DND-41 (cell line): ENCODE measurements at regions not wholly inside any gene's neighbourhood (a gene's known extent, or its start where the extent isn't known, plus 50 kb on each side); places are given as distances from the start of the nearest gene placed in this dataset.

Source experiments
- EZH2 ChIP-seq: IDR thresholded peaks from 3 replicates; pipeline ENCODE4 v1.6.1; 2012; ENCODE audit warnings: borderline replicate concordance, low read depth, mild to moderate bottlenecking, moderate library complexity, low read length, inconsistent platforms; ENCODE audit not compliant: severe bottlenecking
- TF ChIP-seq, protein P1 (sequence below): IDR thresholded peaks from 2 replicates; pipeline ENCODE4 v1.5.1; 2012; ENCODE audit warnings: borderline replicate concordance, low read length, moderate library complexity, mild to moderate bottlenecking; ENCODE audit not compliant: poor library complexity, severe bottlenecking; ENCODE audit errors: extremely low read depth

- TF ChIP-seq, protein P1, sequence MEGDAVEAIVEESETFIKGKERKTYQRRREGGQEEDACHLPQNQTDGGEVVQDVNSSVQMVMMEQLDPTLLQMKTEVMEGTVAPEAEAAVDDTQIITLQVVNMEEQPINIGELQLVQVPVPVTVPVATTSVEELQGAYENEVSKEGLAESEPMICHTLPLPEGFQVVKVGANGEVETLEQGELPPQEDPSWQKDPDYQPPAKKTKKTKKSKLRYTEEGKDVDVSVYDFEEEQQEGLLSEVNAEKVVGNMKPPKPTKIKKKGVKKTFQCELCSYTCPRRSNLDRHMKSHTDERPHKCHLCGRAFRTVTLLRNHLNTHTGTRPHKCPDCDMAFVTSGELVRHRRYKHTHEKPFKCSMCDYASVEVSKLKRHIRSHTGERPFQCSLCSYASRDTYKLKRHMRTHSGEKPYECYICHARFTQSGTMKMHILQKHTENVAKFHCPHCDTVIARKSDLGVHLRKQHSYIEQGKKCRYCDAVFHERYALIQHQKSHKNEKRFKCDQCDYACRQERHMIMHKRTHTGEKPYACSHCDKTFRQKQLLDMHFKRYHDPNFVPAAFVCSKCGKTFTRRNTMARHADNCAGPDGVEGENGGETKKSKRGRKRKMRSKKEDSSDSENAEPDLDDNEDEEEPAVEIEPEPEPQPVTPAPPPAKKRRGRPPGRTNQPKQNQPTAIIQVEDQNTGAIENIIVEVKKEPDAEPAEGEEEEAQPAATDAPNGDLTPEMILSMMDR: no peak
- no peak for TF ChIP-seq EZH2
Observed at GRCh38 chr2:74041726-74042125, 57.0 kb downstream of the TET3 start.
